Spleen (tissue), 11 donors: ENCODE measurements at regions not wholly inside any gene's neighbourhood (a gene's known extent, or its start where the extent isn't known, plus 50 kb on each side); places are given as distances from the start of the nearest gene placed in this dataset.

Source experiments
- DNase-seq: peaks from one replicate; pipeline ENCODE4 v3.0.0-alpha.2; 2020
- H3K27ac ChIP-seq, 8 donors: fragments of 200-600 bp; sonication (generic) in 7 of 8; 1 replicate in 4 of 8; 2 replicates in 4 of 8; pipeline versions ENCODE4 v1.5.0 to v1.8.0; 2016 to 2021; ENCODE audit warnings: inconsistent platforms in 4 of 8, mild to moderate bottlenecking in 4 of 8, moderate library complexity in 1 of 8
- H3K27me3 ChIP-seq, 7 donors: fragments of 200-600 bp; sonication (generic) in 6 of 7; replicated peaks in 1 of 7; 1 replicate in 4 of 7; 2 replicates in 3 of 7; pipeline versions ENCODE4 v1.5.0 to v1.8.0; 2016 to 2021; ENCODE audit warnings: inconsistent platforms in 3 of 7, mild to moderate bottlenecking in 1 of 7
- H3K36me3 ChIP-seq, 6 donors: fragments of 200-600 bp; sonication (generic) in 5 of 6; 1 replicate in 4 of 6; 2 replicates in 2 of 6; pipeline versions ENCODE4 v1.5.0 to v1.8.0; 2016 to 2021; ENCODE audit warnings: inconsistent platforms in 2 of 6
- H3K4me1 ChIP-seq, 6 donors: fragments of 200-600 bp; sonication (generic) in 5 of 6; 1 replicate in 3 of 6; 2 replicates in 3 of 6; pipeline versions ENCODE4 v1.5.0 to v1.8.0; 2016 to 2021; ENCODE audit warnings: inconsistent platforms in 3 of 6
- H3K4me3 ChIP-seq, 8 donors: fragments of 200-600 bp; sonication (generic) in 7 of 8; 1 replicate in 4 of 8; 2 replicates in 4 of 8; pipeline versions ENCODE4 v1.5.0 to v1.8.0; 2016 to 2021; ENCODE audit warnings: inconsistent platforms in 4 of 8, mild to moderate bottlenecking in 4 of 8, moderate library complexity in 2 of 8
- H3K9me3 ChIP-seq, 8 donors: fragments of 200-600 bp; sonication (generic) in 7 of 8; 1 replicate in 4 of 8; 2 replicates in 4 of 8; pipeline versions ENCODE4 v1.5.0 to v1.8.0; 2016 to 2021; ENCODE audit warnings: inconsistent platforms in 4 of 8
- POLR2A ChIP-seq, 3 donors: fragments of 450-650 bp; IDR thresholded peaks; one replicate each; pipeline ENCODE4 v1.5.1; 2017; ENCODE audit warnings: antibody characterized with exemption in 3 of 3, mild to moderate bottlenecking in 1 of 3
- POLR2AphosphoS5 ChIP-seq, 3 donors: sonication (generic); formaldehyde crosslinking; IDR thresholded peaks; one replicate each; pipeline ENCODE4 v1.5.1; 2017; ENCODE audit warnings: antibody characterized with exemption in 3 of 3
- WGBS, 5 donors: extraction: QIAGEN DNeasy Blood & Tissue Kit in 3 of 5; methylation state at CpG; one replicate each; pipeline versions ENCODE4 v1.1.5 to v1.1.7; 2013 to 2018; 5-methylcytosine and 5-hydroxymethylcytosine counted together
- intact Hi-C: fragments of 100-400 bp; cut with DNase I; formaldehyde crosslinking; loops from one replicate; pipeline ENCODE4 v1.15.0; 2023; ENCODE audit warnings: low total_unique reads
- TF ChIP-seq, protein P1 (sequence below), 11 experiments: fragments of 200-600 bp in 7 of 11; fragments of 450-650 bp in 4 of 11; sonication (generic) in 4 of 11; IDR thresholded peaks in 8 of 11; conservative IDR thresholded peaks in 3 of 11; 1 replicate in 7 of 11; 2 replicates in 4 of 11; pipeline versions ENCODE4 v1.4.0 to v1.8.0; 2016 to 2021; ENCODE audit warnings: antibody characterized with exemption in 11 of 11, inconsistent platforms in 4 of 11, mild to moderate bottlenecking in 1 of 11
- donor health status: healthy with polysubstance abuse.
- donor health status: DM: no; HTN: no; CAD: no; lungs with moderate emphysema.
- donor health status: DM: no; HTN: no; CAD: no.
- donor health status: Bipolar disorder and iron deficiency.
- donor health status: healthy.
- donor health status: DM: no; HTN: no; CAD: no.
- donor health status: DM: yes; HTN: yes; CAD: no.

DNA sequence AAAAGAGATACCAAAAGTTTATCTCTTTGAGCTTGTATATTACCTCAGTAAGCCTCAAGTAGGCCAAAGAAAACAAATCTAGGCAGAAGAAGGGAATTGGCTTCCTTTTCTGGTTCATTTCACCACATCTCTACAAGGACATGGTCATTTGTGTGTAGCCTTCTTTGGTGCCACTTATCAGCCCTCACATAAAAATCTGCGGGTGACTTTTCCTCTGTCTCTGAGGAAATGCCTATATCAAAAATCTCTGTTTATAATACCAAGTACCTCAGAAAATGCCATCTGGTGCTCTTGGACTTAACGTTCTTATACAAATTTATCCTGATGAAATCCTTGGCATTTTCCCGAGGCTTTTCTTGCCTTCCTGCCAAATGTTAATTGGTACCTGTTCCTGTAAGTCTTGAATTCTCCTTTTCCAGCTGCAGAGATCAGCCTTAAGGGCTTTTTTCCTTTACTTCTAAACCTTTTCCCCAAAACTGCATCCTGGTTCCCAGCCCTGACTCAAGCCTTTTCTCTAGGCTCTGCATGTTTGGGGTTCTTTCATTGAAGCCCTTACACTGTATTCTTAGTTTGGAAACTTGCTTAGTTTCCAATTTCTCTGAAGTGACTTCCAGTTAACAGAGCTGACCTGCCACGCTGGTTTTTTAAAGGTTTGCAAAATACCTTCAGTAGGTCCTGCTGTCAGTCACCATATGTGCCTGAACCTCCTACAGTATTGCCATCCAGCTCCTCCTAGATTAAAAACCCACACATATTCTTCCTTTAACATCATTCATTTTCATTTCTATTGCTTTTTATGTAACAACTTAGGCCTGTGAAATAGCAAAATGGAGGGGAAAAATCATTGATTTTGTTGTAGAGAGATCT, 191.2 kb upstream of the PREP start:
- WGBS, 5 donors = 71 to 86% (median 75%) methylated on average over 4 of the region's 4 CpGs
- TF ChIP-seq, protein P1, sequence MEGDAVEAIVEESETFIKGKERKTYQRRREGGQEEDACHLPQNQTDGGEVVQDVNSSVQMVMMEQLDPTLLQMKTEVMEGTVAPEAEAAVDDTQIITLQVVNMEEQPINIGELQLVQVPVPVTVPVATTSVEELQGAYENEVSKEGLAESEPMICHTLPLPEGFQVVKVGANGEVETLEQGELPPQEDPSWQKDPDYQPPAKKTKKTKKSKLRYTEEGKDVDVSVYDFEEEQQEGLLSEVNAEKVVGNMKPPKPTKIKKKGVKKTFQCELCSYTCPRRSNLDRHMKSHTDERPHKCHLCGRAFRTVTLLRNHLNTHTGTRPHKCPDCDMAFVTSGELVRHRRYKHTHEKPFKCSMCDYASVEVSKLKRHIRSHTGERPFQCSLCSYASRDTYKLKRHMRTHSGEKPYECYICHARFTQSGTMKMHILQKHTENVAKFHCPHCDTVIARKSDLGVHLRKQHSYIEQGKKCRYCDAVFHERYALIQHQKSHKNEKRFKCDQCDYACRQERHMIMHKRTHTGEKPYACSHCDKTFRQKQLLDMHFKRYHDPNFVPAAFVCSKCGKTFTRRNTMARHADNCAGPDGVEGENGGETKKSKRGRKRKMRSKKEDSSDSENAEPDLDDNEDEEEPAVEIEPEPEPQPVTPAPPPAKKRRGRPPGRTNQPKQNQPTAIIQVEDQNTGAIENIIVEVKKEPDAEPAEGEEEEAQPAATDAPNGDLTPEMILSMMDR (IDR thresholded peaks at IDR 0.05 in 8 of 11, conservative IDR thresholded peaks at IDR 0.05 in 3 of 11) = no peak
- TF ChIP-seq POLR2AphosphoS5 (IDR thresholded peaks at IDR 0.05) (no peak), POLR2A (IDR thresholded peaks at IDR 0.05) (no peak)
- Histone ChIP-seq H3K27me3 (no peaks in the 10 kb centered on the region), H3K9me3 (no peaks in the 10 kb centered on the region), H3K4me1 (peaks cover 0 to 9% (median 2%) of the 10 kb centered on the region in 6 donors), H3K27ac (no peak overlapping the region), H3K36me3 (no peaks in the 10 kb centered on the region), H3K4me3 (no peak overlapping the region)
- intact Hi-C loops = no loop called here
- DNase-seq = no peak

DNA sequence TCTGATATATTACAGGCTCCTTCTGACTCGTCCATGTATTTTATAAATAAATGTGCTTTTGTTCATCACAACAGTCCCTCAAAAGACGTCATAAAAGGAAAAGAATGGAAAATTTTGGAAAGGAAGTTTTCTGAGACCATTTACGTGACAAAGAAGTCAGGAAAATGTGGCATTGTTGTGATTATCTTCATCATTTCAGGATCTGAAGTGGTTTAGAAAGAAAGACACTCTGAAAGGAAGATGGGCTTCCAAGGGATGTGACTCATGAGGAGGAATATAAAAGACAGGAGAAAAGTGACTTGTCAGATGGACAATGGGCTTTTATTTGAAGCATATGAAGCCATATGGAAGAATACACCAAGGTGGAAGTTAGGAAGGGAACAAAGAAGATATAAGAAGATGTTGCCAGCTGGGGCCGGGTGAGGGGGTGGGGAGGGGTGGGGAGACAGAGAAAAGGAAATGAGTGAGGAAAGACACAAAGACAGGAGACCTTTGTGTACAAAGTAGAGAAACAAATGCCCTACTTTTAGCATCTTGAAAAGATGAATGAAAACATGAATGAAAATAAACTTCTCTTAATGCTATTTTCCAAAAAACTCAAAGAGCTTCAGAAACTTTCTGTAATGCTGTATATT, 190.3 kb upstream of the PREP start:
- Histone ChIP-seq H3K27ac (no peak overlapping the region), H3K9me3 (no peaks in the 10 kb centered on the region), H3K4me3 (no peak overlapping the region), H3K36me3 (no peaks in the 10 kb centered on the region), H3K4me1 (peaks cover 0 to 9% (median 2%) of the 10 kb centered on the region in 6 donors), H3K27me3 (no peaks in the 10 kb centered on the region)
- intact Hi-C loops = no loop called here
- no peak for DNase-seq
- no peak for TF ChIP-seq POLR2AphosphoS5 (IDR thresholded peaks at IDR 0.05)
- TF ChIP-seq, protein P1 (IDR thresholded peaks at IDR 0.05 in 8 of 11, conservative IDR thresholded peaks at IDR 0.05 in 3 of 11) = no peak
- no peak for TF ChIP-seq POLR2A (IDR thresholded peaks at IDR 0.05)
- 66 to 81% (median 69%) methylated on average over 4 of the region's 4 CpGs for WGBS, 5 donors

DNA sequence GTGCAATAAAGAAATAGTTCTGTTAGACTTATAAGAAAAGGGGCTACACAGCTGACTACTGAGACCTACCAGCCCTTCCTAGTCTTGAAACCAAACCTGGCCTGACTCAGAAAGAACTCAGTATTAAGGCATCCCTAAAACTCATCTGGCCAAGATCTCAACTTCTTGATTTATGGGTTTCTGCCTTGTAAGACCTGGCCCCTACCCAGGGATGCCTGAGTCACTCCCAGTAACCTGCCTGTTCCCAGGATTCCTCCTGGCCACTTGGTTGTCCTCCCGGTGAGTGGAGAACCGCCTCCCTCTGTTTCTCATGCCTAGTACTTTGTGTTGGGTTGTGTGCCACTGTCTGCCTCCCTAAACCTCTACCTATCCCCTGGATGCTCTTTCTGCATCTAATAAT, 189.4 kb upstream of the PREP start:
- no peak for DNase-seq
- intact Hi-C loops = no loop called here
- Histone ChIP-seq H3K9me3 (no peaks in the 10 kb centered on the region), H3K27me3 (no peaks in the 10 kb centered on the region), H3K4me3 (no peak overlapping the region), H3K4me1 (peaks cover 0 to 9% (median 2%) of the 10 kb centered on the region in 6 donors), H3K36me3 (no peaks in the 10 kb centered on the region), H3K27ac (no peak overlapping the region)
- 89 to 97% (median 94%) methylated on average over 2 of the region's 2 CpGs for WGBS, 5 donors
- TF ChIP-seq POLR2A (IDR thresholded peaks at IDR 0.05) (no peak), POLR2AphosphoS5 (IDR thresholded peaks at IDR 0.05) (no peak)
- TF ChIP-seq, protein P1 (IDR thresholded peaks at IDR 0.05 in 8 of 11, conservative IDR thresholded peaks at IDR 0.05 in 3 of 11) = no peak

DNA sequence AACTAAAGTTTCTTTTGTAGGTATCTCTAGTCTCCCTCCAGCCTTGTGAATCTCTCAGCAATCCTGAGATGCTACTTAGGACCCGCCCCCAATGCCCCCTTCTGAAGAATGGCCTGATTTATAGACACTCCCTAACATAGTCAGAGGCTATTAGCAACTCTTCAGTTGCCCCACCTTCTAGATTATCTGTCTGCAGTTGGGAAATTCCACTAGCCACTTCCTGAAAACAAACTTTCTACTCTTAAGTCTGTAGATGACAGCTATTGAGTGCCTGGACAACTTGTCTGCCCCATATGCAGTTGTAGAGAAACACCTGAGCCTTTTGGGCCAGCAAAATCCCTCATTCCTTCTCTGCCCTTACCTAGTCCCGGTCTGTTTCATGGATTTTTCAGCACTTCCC, 188.2 kb upstream of the PREP start:
- Histone ChIP-seq H3K4me3 (no peak overlapping the region), H3K9me3 (no peaks in the 10 kb centered on the region), H3K27ac (no peak overlapping the region), H3K4me1 (peaks cover 0 to 9% (median 2%) of the 10 kb centered on the region in 6 donors), H3K27me3 (no peaks in the 10 kb centered on the region), H3K36me3 (no peaks in the 10 kb centered on the region)
- WGBS, 5 donors = 78 to 87% (median 81%) methylated on average over 2 of the region's 2 CpGs
- intact Hi-C loops = no loop called here
- TF ChIP-seq POLR2A (IDR thresholded peaks at IDR 0.05) = no peak
- TF ChIP-seq POLR2AphosphoS5 (IDR thresholded peaks at IDR 0.05) = no peak
- TF ChIP-seq, protein P1 (IDR thresholded peaks at IDR 0.05 in 8 of 11, conservative IDR thresholded peaks at IDR 0.05 in 3 of 11) = no peak
- no peak for DNase-seq
